Hepatocyte (in vitro differentiated cells): ENCODE measurements at regions not wholly inside any gene's neighbourhood (a gene's known extent, or its start where the extent isn't known, plus 50 kb on each side); places are given as distances from the start of the nearest gene placed in this dataset.

Experiments used
- DNase-seq: peaks from one replicate; pipeline ENCODE4 v3.0.0-alpha.2; 2016; ENCODE audit warnings: low spot score
- H2AFZ ChIP-seq: fragments of 200-600 bp; sonication (generic); 2 replicates; pipeline ENCODE4 v1.6.0; 2016; ENCODE audit warnings: antibody characterized with exemption, mild to moderate bottlenecking
- H3K27ac ChIP-seq: fragments of 200-600 bp; sonication (generic); 2 replicates; pipeline ENCODE4 v1.5.1; 2016; ENCODE audit warnings: mild to moderate bottlenecking
- H3K27me3 ChIP-seq: fragments of 200-600 bp; sonication (generic); 2 replicates; pipeline ENCODE4 v1.6.1; 2016
- H3K36me3 ChIP-seq: fragments of 200-600 bp; sonication (generic); replicated peaks from 2 replicates; pipeline ENCODE4 v1.5.1; 2016; ENCODE audit warnings: low read depth; ENCODE audit not compliant: insufficient read depth
- H3K4me1 ChIP-seq: fragments of 200-600 bp; sonication (generic); 2 replicates; pipeline ENCODE4 v1.5.1; 2016; ENCODE audit warnings: mild to moderate bottlenecking, moderate library complexity; ENCODE audit not compliant: insufficient read depth
- H3K4me2 ChIP-seq: fragments of 200-600 bp; sonication (generic); 2 replicates; pipeline ENCODE4 v1.6.0; 2016
- H3K4me3 ChIP-seq: fragments of 200-600 bp; sonication (generic); 2 replicates; pipeline ENCODE4 v1.5.1; 2016; ENCODE audit warnings: mild to moderate bottlenecking
- H3K79me2 ChIP-seq: fragments of 200-600 bp; sonication (generic); 2 replicates; pipeline ENCODE4 v1.6.0; 2017; ENCODE audit warnings: mild to moderate bottlenecking
- H3K9me2 ChIP-seq: fragments of 200-600 bp; sonication (generic); replicated peaks from 2 replicates; pipeline ENCODE4 v1.6.0; 2017; ENCODE audit warnings: mild to moderate bottlenecking; ENCODE audit not compliant: insufficient read depth
- H3K9me3 ChIP-seq: fragments of 200-600 bp; sonication (generic); 2 replicates; pipeline ENCODE4 v1.5.1; 2016; ENCODE audit warnings: low read depth, mild to moderate bottlenecking
- H4K20me1 ChIP-seq: fragments of 200-600 bp; sonication (generic); 2 replicates; pipeline ENCODE4 v1.6.0; 2016; ENCODE audit warnings: mild to moderate bottlenecking; ENCODE audit not compliant: insufficient read depth, poor library complexity, severe bottlenecking
- CTCF ChIP-seq: fragments of 200-600 bp; sonication (generic); IDR thresholded peaks from 2 replicates; pipeline ENCODE4 v1.5.1; 2016; ENCODE audit warnings: antibody characterized with exemption, mild to moderate bottlenecking; ENCODE audit not compliant: poor library complexity
- EZH2 ChIP-seq: fragments of 200-600 bp; sonication (generic); IDR thresholded peaks from 2 replicates; pipeline ENCODE4 v1.6.1; 2016; ENCODE audit warnings: antibody characterized with exemption, mild to moderate bottlenecking, borderline replicate concordance
- EZH2phosphoT487 ChIP-seq: fragments of 200-600 bp; sonication (generic); IDR thresholded peaks from one replicate; pipeline ENCODE4 v1.6.1; 2018; ENCODE audit warnings: antibody characterized with exemption, mild to moderate bottlenecking, low read depth, moderate library complexity; ENCODE audit not compliant: unreplicated experiment, severe bottlenecking
- WGBS: methylation state at CpG from one replicate; pipeline ENCODE4 v1.1.6; 2016; ENCODE audit warnings: low lambda C conversion rate; ENCODE audit errors: missing lambda C conversion rate; 5-methylcytosine and 5-hydroxymethylcytosine counted together

GRCh38 chr11:37946155-37946766, 1348.2 kb upstream of the RAG2 start:
- TF ChIP-seq CTCF, result peak; percentile 62
- TF ChIP-seq EZH2phosphoT487, result no peak
- DNase-seq, result peak; percentile 49
- Histone ChIP-seq H4K20me1 (no peaks in the 10 kb centered on the region), H3K9me2 (no peaks in the 10 kb centered on the region), H3K9me3 (no peaks in the 10 kb centered on the region), H3K4me3 (no peak overlapping the region), H3K79me2 (no peaks in the 10 kb centered on the region), H3K4me1 (no peaks in the 10 kb centered on the region), H3K27ac (no peak overlapping the region), H3K4me2 (no peak overlapping the region), H3K36me3 (no peaks in the 10 kb centered on the region), H3K27me3 (no peaks in the 10 kb centered on the region), H2AFZ (no peak overlapping the region)
- 59% methylated on average over 4 of the region's 4 CpGs for WGBS

- H3K4me2 ChIP-seq, result no peak overlapping the region
- H3K9me3 ChIP-seq, result no peaks in the 10 kb centered on the region
- WGBS, result 47% methylated on average over 2 of the region's 2 CpGs
- H4K20me1 ChIP-seq, result no peaks in the 10 kb centered on the region
- H3K27ac ChIP-seq, result no peak overlapping the region
- no peaks in the 10 kb centered on the region for H3K27me3 ChIP-seq
- no peaks in the 10 kb centered on the region for H3K9me2 ChIP-seq
- no peak overlapping the region for H2AFZ ChIP-seq
- no peak for DNase-seq
- no peaks in the 10 kb centered on the region for H3K4me1 ChIP-seq
- no peaks in the 10 kb centered on the region for H3K79me2 ChIP-seq
- H3K4me3 ChIP-seq, result no peak overlapping the region
- no peak for TF ChIP-seq CTCF
- TF ChIP-seq EZH2, result no peak
- TF ChIP-seq EZH2phosphoT487, result no peak
- no peaks in the 10 kb centered on the region for H3K36me3 ChIP-seq
Measured at GRCh38 chr11:37942081-37942480, 1344.0 kb upstream of the RAG2 start.

- Histone ChIP-seq H2AFZ (no peak overlapping the region), H3K9me3 (no peaks in the 10 kb centered on the region), H3K27ac (no peak overlapping the region), H3K4me2 (no peak overlapping the region), H3K4me1 (no peaks in the 10 kb centered on the region), H3K36me3 (no peaks in the 10 kb centered on the region), H4K20me1 (no peaks in the 10 kb centered on the region), H3K79me2 (no peaks in the 10 kb centered on the region), H3K27me3 (no peaks in the 10 kb centered on the region), H3K4me3 (no peak overlapping the region), H3K9me2 (no peaks in the 10 kb centered on the region)
- DNase-seq, result no peak
- WGBS, result 94% methylated on average over 3 of the region's 3 CpGs
- TF ChIP-seq EZH2 (no peak), CTCF (no peak), EZH2phosphoT487 (no peak)
Measured at GRCh38 chr11:37929100-37929653, 1331.1 kb upstream of the RAG2 start.

DNA sequence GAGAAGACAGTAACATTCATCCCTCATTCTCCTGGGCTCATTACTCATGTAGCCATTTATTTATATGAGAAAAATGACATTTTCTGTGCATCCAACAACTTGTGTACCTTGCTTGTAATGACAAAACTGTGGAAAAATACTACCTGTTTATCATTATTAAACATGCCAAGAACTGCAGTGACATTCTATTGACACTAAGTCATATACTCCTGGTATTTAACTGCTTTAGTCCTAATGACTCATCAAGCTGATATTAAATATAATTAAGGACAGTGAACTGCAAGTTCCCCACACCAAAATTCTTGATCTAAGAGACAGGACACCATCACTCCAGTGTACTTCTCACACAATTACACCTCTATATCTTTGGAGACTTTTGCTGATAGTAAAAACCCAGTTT, 1328.7 kb upstream of the RAG2 start:
- Histone ChIP-seq H3K27ac (no peak overlapping the region), H3K9me3 (no peaks in the 10 kb centered on the region), H4K20me1 (no peaks in the 10 kb centered on the region), H3K4me1 (no peaks in the 10 kb centered on the region), H3K27me3 (no peaks in the 10 kb centered on the region), H3K4me2 (no peak overlapping the region), H2AFZ (no peak overlapping the region), H3K79me2 (no peaks in the 10 kb centered on the region), H3K9me2 (no peaks in the 10 kb centered on the region), H3K4me3 (no peak overlapping the region), H3K36me3 (no peaks in the 10 kb centered on the region)
- DNase-seq, result no peak
- no peak for TF ChIP-seq CTCF
